ENCODE measurements at regions not wholly inside any gene's neighbourhood (a gene's known extent, or its start where the extent isn't known, plus 50 kb on each side); places are given as distances from the start of the nearest gene placed in this dataset.

DNA sequence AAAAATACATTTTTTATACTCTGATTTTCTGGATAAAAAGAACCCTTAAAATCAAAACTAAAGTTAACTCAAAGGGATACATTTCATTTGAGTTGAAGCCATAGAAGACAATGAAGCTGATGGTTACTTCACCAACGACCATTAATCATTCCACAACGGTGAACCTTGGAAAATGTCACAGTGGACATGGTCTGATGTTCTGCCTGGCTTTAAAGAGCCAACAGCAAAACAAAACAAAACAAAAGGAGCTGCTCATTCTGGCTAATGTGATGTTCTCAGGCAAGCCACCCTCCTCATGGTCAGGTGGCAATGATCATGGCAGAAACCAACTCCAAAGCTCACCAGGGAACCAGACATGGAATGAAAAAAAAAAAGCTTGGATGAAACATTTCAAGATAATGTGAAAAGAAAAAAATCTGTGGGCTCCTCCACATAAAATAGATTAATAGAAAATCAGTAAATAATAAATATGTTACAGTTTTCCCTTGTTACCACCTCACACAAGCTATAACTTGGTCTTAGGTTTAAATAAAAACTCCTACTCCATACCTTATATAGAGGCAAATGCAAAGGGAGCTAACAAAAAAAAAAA is 90.1 kb upstream of the SERTAD2 start:
- DNase-seq (ENCODE audit: low read depth) = peak; percentile 11

DNA sequence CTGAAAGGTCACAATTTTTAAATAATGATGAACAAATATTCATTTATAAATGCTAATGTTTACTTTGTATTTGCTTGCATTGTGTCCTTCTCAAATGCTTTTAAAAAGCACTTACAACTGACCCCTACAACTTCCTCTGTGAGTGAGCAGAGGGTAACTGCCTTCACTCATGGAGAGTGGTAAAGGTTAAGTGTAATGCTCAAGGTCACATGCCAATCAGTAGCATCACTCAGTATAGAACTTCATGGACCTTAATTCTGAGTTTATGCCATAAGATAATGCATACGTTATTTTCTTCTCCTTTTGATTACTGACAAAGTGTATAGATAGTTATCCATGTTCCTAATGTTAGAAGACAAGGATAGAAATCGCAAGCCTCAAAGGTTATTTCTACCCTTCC is 91.8 kb upstream of the SERTAD2 start:
- no peak for DNase-seq (ENCODE audit: low read depth)

DNA sequence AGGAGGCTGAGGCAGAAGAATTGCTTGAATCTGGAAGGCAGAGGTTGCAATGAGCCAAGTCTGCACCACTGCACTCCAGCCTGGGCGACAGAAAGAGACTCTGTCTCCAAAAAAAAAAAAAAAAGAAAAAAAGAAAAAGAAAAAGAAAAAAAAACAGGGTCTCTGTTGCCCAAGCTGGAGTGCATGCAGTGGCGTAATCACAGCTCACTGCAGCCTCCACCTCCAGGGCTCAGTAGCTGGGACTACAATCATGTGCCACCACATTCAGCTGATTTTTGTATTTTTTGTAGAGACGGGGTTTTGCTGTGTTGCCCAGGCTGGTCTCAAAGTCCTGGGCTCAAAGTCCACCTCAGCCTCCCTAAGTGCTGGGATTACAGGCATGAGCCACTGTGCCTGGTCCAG is 94.0 kb upstream of the SERTAD2 start:
- peak; percentile 26 for DNase-seq (ENCODE audit: low read depth)

DNA sequence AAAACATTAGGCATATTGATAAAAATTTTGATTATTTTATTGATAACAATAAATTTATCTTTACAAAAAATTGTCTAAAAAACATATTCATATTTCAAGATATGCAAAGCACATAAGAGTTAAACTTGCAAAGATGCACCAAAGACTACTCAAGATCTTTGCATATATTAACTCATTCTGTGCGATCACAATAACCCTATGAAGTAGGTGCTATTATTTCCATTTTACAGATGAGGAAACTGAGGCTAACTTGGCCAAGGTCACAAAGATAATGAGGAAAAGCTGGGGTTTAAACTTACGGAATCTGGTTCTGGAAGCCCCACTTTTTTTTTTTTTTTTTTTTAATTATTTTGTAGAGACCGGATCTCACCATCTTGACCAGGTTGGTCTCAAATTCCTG is 94.4 kb upstream of the SERTAD2 start:
- no peak for DNase-seq (ENCODE audit: low read depth)

DNA sequence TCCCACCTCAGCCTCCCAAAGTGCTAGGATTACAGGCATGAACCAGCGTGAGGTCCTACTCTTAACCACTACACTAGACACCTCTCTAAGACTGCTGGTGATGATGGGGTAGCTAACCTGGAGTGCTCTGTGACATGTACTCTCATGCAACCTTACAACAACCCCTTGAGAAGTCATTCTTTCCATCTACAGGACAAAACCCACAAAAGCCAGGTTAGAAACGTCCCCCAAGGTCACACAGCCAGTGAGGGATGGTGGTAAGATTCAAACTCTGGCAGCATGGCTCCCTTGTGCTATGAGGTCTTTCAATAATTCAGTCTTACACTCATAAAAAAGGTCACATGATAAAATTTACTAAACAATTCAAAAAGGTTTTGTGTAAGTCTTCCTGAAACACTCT is 94.8 kb upstream of the SERTAD2 start:
- no peak for DNase-seq (ENCODE audit: low read depth)

DNA sequence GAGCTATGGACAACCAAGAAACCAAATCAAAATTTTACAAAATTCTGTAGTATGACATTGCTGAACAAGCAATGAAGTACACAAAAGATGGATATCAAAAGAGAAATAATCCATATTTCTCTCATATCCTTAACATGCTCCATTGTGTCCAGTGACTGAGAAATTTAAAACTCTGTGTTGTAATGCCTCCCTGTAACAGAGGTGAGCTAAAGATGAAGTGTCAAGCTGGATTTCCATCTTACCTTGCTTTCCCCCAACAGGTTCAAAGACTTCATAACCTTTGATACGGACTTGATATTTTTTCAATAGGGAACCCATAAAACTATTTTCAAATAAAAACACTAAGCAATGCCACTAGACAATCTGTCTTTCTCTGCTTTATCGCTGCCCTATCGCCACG is 95.7 kb upstream of the SERTAD2 start:
- peak; percentile 14 for DNase-seq (ENCODE audit: low read depth)

DNA sequence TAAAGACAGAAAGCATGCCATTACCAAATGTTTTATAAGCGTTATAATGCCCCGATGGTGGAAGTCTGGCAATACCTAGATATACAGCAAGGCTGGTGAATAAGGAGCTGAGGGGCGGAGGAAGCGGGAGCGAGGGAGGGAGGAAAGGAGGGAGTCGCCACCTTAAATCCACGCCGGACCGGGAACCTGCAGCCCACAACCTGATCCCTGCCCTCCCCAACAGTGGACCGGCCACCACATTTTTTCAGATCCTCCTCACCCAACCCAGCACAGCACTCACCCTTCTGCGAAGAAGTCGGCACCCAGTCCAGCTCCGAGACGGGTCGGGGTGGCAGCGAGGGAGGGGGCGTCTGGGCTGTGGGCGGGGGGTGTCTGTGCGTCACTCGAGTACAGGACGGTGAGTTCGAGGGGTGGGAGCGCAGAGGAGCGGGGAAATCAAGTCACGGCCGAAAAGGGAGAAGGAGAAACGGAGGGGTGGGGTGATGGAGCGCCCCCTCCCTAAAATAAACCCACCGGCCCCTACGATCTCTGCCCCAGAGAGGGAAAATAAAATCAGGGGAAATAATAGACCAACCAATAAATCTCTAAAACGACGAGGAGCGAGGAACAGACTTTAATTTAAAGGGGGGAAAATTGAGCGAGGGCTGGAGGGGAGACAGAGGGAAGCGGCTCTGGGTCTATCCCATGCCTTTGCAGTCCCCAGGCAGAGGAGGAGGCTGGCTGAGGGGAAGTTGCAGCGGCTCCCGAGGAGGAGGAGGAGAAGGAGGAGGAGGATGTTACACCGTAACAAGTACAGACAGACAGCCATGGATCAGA is 96.5 kb upstream of the SERTAD2 start:
- DNase-seq (ENCODE audit: low read depth) = peak; percentile 37

DNA sequence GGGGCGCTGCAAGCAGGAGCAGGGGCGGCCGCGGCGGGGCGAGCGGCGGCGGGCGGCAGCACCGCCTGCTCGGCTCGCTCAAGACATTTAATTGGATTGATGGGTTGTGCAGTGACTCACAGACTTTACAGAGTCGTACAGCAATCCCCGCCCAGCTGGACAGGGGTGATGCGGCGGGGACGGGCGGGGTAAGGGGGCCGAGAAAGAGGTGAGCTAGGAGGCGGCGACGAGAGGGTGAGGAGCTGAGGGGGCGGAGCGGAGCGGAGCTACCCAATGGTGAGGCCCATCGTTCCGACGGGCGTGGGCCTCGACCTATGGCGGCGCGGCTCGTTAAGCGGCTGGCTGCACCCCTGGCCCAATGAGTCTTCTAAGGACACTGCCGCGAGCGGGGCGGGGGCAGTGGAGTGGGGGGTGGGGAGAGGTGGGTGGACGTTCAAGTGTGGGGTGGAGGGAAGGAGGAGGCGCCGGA is 97.1 kb upstream of the SERTAD2 start:
- DNase-seq (ENCODE audit: low read depth) = peak; percentile 97

DNA sequence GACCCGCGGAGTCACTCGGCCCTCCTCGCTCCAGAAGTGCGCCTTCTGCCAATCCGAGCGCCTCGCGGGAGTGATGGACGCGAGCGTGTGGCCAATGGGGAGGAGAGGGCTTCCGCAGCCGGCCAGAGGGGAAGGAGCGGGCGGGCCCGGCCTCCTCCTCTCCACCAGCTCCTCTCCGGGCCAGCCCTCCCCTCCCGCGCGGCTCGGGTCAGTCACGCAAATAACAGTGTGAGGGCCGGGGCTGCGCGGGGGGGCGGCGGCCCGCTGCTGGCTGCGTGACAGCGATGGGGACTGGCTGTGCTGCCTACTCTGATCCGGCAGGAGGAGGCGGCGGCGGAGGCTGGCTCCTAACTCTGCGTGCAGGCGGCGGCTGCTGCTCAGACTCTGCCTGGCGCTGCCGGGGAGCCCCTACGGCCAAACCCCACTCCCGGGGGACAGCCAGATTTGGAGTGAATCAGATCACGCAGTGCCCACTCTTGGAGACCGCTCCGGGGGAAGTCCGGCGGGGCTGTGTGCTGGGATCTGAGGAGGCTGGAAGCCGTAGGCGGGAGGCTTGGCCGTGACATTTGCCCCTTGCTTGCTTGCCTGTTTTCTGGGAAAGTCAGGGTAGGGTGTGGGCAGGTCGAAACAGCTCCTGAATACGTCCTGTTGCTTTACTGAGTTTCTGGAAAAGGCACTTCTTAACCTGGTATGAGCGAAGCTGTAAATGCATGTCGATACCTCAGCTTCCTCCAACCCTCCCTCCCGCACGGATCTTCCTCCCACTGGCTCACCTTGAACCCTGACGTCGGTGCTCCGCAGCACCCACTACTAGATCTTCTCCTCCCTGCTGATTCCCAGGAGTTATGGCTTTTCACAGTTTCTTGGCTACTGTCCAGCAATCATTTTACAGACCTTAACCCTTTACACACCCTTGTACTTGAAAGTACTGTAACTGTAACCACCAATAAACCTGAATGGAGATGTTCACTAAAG is 97.9 kb upstream of the SERTAD2 start:
- peak; percentile 69 for DNase-seq (ENCODE audit: low read depth)

DNA sequence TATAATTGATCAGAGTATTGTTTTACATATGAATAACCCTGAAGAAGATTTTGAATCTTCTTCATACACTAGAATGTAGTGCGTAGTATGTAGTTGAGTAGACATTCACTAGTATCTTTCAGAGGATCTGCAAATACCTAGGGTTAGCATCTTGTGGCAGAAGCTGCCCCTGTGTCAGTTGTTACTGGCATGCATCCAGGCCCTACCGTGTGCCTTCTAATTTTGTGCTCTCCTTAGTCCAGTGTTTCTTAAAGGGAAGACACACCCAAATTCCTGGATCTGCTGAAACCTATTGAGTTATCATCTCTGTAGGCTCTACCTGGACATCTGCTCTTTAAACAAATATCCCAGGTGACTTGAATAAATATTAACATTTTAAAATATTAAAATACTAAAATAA is 99.7 kb upstream of the SERTAD2 start:
- no peak for DNase-seq (ENCODE audit: low read depth)

DNA sequence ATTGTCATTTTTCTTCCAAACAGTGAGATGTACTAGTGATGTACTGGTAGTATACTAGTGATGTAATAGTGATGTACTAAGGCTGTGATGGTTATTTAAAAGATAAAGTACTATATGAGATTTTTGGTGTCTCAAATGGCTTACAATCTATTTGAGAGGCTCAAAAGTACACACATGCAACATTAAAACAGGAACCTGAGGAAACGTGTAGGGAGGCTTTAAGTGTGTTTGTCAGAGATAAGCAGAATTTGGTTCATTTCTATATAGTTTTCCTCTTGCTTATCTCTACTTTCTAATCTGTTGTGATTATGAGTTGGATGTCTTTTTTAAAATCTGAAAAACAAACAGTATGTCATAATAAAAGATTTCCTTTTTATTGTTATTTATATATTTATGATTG is 100.9 kb upstream of the SERTAD2 start:
- no peak for DNase-seq (ENCODE audit: low read depth)

DNA sequence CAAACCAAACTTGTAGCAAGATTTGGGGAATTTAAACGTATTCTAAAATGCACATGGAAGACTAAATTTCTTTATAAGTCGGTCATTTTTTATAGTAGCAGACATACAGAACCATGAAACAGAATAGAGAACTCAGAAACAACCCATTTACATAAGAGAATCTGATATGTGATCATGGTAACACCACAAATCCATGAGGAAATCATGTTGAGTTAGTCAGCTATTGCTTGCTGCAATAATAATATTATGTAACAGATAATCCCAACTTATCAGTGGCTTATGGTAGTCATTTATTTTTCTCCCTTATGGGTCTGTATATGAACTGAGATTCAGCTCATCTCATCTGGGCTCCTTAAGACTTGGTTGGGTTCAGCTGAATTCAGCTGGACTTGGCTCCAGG is 103.4 kb upstream of the SERTAD2 start:
- no peak for DNase-seq (ENCODE audit: low read depth)

DNA sequence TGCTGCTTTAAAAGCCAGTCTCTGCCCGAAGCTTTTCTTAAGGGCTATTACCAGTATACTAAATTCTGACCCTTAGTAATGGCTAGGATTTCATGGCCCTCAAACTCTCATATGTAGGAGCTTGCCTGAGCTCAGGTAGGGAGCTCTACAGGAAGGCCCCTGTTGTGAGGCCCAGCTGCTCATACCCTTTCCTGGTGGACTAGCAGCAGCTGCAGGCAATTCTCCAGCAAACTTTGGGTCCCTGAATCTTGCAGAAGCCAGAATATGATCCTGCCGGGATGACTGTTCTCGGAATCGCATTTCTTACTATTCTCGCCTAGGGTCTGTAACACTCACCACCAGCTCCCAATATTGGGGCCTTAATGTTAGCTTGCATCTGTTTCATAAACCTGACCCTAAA is 106.4 kb upstream of the SERTAD2 start:
- DNase-seq (ENCODE audit: low read depth) = no peak

DNA sequence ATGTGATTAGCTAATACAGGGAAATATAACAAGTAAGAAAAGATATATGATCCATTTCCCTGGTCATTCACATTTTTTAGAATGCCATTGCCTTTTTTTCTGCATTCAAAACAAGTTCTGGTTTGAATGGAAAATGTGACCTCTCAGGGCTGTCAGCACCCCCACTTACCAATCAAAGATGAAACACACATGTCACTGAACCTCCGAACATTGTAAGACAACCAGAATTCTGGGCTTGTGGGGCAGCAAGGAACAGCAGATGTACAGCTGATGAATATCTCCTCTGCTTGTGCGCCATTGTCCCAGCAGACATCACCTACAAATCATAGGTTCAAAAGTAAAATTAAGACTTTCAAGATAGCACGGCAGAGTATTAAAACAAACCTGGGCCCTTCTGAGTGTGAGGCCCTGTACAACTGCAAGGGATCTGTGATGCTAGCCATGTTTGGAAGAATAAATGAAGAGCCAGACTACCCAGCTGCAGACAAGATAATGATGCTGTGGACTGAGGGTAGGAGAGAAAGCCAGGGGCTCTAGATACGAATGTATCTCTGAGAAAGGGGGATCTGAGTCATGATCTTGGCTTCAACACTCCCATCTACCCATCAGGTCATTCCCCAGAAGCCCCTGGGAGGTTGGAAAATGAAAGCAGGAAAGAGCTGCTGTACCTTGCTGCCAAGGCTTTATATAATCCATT is 108.7 kb upstream of the SERTAD2 start:
- no peak for DNase-seq (ENCODE audit: low read depth)

DNA sequence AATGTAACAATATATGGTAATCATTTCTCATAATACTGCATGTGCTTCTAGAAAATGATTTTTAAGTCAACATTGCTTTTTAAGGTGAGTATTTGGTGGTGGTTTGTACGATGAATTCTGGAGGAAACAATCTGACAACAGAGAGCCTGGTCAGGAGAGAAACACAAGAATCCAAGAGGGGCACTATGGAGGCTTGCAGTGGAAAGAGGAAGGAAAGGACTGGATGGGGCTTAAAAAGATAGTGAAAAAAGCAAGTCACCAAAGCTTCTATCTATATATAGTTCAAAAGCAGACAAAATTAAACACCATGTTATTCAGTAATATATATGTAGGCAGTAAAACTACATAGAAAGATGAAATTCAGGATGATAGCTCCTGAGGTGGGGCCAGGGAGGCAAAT is 109.4 kb upstream of the SERTAD2 start:
- no peak for DNase-seq (ENCODE audit: low read depth)

DNA sequence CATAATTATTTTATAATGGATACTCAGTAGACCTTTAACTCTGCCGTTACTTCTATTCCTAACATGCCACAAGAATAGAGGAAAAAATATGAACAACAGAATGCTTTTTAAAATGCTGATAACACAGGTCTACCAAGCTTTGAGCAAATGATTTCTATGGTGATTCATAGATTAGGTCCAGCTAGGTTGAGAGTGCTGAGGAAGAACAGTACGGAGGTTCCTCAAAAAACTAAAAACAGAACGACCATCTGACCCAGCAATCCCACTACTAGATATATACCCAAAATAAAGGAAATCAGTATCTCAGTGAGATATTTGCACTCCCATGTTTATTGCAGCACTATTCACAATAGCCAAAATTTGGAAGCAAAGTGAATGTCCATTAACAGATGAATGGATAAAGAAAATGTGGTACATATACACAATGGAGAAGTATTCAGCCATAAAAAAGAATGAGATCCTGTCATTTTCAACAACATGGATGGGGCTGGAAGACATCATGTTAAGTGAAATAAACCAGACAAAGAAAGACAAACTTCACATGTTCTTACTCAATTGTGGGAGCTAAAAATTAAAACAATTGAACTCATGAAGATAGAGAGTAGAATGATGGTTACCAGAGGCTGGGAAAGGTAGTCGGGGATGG is 111.6 kb upstream of the SERTAD2 start:
- no peak for DNase-seq (ENCODE audit: low read depth)

DNA sequence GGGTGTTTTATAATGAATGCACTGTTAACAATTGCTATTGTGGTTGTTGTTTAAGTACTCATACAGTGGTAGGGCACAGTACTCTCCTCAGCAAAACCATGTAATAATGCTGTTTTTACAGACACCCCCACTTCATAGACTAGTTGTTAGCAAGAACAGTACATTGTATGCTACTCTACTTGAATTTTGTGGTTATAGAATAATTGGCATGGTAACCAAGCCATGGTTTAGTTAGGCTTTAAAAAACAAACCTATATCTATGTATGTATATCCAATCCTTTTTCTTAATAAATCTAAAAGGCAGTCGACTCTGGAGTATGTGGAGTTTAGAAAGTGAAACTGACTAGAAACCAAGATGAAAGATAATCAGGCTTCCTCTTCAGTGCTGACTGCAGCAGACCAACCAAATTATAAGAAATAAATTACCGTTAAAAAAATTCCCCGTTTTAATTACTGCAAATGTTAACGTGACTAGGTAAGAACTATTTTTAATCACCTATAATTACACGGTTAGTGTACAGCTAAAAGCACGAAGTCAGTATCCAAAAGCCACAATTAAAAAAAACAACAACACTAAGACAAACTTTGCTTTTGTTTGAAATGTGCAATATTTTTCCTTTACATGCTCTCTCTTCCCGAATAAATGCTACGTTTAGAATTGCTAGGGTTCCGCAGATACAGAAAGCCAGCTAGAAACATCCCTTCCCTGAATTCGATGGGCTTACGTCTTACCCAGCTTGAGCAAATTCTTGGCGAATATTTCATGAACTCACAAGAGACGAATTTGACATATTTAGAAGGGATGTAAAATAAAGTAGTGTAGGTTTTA is 113.3 kb upstream of the SERTAD2 start:
- DNase-seq (ENCODE audit: low read depth) = peak; percentile 42

DNA sequence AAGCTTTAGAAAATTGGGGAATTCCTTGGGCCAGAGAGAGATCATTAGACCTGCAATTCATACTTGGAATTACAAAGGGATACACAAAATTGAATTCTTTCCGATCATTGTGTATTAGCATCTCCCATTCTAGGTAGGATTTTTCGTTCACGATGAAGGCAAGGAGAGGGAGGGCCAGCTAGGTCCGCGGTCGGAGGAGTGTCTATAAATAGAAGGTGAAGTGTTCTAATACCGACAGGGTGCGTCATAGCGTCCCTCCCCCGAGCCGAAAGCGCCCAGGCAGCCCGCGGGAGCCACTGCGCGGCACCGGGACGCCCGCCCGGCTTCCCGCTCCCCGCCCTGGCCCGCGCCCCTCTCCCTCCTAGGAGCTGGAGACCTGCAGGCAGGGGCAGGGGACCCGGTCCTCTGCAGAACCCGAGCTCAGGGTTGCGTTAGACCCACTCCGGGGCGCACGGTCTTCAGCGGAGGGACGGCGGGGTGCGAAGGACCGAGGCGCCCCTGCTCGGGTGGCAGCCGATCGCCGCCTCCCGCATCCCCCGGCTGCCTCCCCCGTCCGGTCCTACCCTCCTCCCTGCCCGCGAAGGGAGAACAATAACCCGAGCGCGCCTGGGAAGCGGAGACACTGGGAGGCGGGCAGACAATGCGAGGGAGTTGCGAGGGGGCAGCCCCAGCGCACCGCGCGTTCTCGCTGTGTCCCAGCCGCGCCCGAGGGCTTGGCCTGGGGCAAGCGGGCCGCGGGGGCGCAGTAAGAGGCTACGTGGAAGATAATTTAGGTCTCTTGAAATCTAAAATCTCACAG is 114.2 kb upstream of the SERTAD2 start:
- peak; percentile 80 for DNase-seq (ENCODE audit: low read depth)

DNA sequence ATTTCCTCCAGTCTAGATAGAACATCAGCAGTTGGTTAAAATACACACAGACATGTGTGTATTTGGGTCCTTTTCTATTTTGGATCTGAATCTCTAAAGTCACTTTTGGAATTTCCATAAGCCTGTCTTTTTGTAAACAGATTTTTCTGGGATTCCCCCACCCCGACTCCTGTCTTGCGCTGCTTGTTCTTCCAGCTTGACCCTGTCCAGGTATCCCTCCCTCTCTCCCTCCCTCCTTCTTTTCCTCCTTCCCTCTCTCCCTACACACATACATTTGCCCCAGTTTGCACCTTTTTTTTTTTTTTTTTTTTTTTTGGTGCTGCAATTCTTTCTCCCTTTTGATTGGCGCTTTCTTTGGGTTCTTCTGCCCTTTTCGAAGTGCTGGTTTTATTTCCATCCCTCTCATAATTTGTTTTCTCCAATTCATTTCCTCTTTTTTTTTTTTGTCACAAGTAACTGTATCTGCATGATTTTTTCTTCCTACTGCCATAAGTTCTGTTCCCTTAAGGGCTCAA is 114.8 kb upstream of the SERTAD2 start:
- DNase-seq (ENCODE audit: low read depth) = peak; percentile 8

Data from renal cortical epithelial cell (primary cell).